LNCaP clone FGC (cell line): ENCODE measurements at regions not wholly inside any gene's neighbourhood (a gene's known extent, or its start where the extent isn't known, plus 50 kb on each side); places are given as distances from the start of the nearest gene placed in this dataset.
"Not testable (repeated sequence)": the region's sequence is repeated elsewhere in the genome, so short reads cannot be mapped to it uniquely, and the experiment has no call there.

Source experiments
- DNase-seq: peaks from one replicate; pipeline ENCODE4 v3.0.0-alpha.2; 2011; ENCODE audit warnings: low read depth
- H3K4me3 ChIP-seq: 2 replicates; pipeline ENCODE4 v1.5.1; 2011; ENCODE audit warnings: mild to moderate bottlenecking, low read depth, low read length, control low read depth
- CTCF ChIP-seq: IDR thresholded peaks from 2 replicates; pipeline ENCODE4 v1.5.1; 2012; ENCODE audit warnings: mild to moderate bottlenecking; ENCODE audit not compliant: control insufficient read depth, insufficient read depth; ENCODE audit errors: extremely low read depth

DNA sequence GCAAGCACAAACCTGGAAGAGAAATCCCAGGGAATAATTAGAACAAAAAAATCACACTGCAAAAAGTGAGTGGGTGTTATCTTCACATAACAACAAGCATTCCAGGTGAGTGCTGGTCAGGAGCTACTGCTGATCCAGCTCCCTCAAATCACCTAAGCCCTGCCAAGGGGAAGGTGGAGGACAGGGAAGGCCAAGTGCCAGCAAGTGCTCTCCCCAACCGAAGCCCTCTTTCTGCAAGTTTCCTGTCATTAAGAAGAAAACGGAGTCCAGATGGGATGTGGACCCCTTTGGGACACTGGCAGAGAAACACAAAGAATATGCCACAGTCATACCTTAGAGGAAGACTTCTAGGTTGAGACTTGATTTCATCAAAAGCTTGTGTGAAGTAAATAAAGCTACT lies 933.0 kb upstream of the ZNF722 start:
- TF ChIP-seq CTCF: no peak
- no peak for DNase-seq
- H3K4me3 ChIP-seq: no peak overlapping the region

DNA sequence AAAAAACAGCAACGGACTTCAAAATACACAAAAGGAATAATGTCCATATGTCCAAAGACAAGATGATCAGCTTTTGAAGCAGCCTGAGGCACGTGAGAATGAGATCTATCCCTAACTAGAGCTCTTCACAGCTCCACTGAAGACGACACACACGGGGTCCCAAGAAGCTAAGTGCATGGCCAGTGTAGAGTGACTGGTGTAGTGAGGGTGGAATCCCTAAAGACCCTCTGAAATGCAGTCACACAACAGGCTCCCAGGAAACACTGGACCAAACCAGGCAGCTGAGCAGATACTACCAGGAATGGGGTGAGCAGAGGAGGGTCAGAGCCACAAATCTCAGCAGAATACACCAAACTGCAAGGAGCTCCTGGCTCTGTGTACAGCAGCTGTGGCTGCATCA lies 932.4 kb upstream of the ZNF722 start:
- DNase-seq: not testable (repeated sequence)

GRCh38 chr7:63067897-63068585 lies 930.6 kb upstream of the ZNF722 start:
- peak; percentile 1 for DNase-seq
- no peak overlapping the region for H3K4me3 ChIP-seq
- no peak for TF ChIP-seq CTCF

More for the DNA sequence above, 932.4 kb upstream of the ZNF722 start:
- not testable (repeated sequence) for H3K4me3 ChIP-seq

GRCh38 chr7:63070696-63071095 lies 928.0 kb upstream of the ZNF722 start:
- no peak overlapping the region for H3K4me3 ChIP-seq
- DNase-seq: no peak
- TF ChIP-seq CTCF: no peak

GRCh38 chr7:63071396-63071795 lies 927.3 kb upstream of the ZNF722 start:
- no peak for DNase-seq
- TF ChIP-seq CTCF: no peak
- H3K4me3 ChIP-seq: no peak overlapping the region

GRCh38 chr7:63071920-63072319 lies 926.7 kb upstream of the ZNF722 start:
- no peak for DNase-seq
- no peak overlapping the region for H3K4me3 ChIP-seq
- no peak for TF ChIP-seq CTCF

DNA sequence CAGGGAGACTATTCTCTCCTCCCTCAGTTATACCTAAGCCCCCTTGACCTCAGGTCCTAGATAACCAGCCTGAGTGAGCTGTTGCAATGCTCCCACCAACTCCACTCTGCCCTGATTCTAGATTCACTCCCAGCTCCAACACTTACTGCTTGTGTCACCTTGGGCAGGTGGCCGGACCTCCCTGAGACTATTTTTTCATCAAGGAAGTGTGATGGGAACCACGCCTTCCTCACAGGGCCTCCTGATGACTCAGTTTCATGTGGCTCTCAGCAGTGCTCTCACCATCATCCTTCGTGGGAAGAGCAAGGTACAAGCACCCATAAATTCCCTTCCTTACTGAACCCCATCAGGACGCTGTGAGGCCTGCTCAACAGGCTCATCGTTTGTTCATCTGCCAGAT lies 925.8 kb upstream of the ZNF722 start:
- no peak for DNase-seq
- no peak overlapping the region for H3K4me3 ChIP-seq
- no peak for TF ChIP-seq CTCF
